Liver (tissue), 8 donors: ENCODE measurements at regions not wholly inside any gene's neighbourhood (a gene's known extent, or its start where the extent isn't known, plus 50 kb on each side); places are given as distances from the start of the nearest gene placed in this dataset.

Source experiments
- DNase-seq: peaks from one replicate; pipeline ENCODE4 v3.0.0-alpha.2; 2017; ENCODE audit warnings: low spot score
- H3K27ac ChIP-seq, 2 donors: one replicate each; pipeline ENCODE4 v1.7.0; 2013; ENCODE audit warnings: inconsistent platforms in 2 of 2, low read length in 2 of 2, control low read depth in 1 of 2, low read depth in 1 of 2, mild to moderate bottlenecking in 1 of 2
- H3K27me3 ChIP-seq, 4 donors: one replicate each; pipeline versions ENCODE4 v1.6.1 to v1.7.0; 2013; ENCODE audit warnings: low read length in 3 of 4, inconsistent platforms in 1 of 4, mild to moderate bottlenecking in 1 of 4, moderate library complexity in 1 of 4; ENCODE audit not compliant: control insufficient read depth in 4 of 4, insufficient read depth in 4 of 4
- H3K36me3 ChIP-seq, 4 donors: one replicate each; pipeline versions ENCODE4 v1.6.1 to v1.7.0; 2013; ENCODE audit warnings: low read length in 3 of 4, mild to moderate bottlenecking in 3 of 4, low read depth in 1 of 4, moderate library complexity in 1 of 4; ENCODE audit not compliant: control insufficient read depth in 4 of 4, insufficient read depth in 3 of 4
- H3K4me1 ChIP-seq, 4 donors: one replicate each; pipeline versions ENCODE4 v1.6.1 to v1.7.0; 2013; ENCODE audit warnings: low read length in 3 of 4, mild to moderate bottlenecking in 3 of 4, moderate library complexity in 1 of 4; ENCODE audit not compliant: control insufficient read depth in 4 of 4, insufficient read depth in 4 of 4
- H3K4me3 ChIP-seq, 3 donors: one replicate each; pipeline versions ENCODE4 v1.6.1 to v1.7.0; 2013; ENCODE audit warnings: low read length in 3 of 3, control low read depth in 1 of 3, low read depth in 1 of 3, mild to moderate bottlenecking in 1 of 3
- H3K9ac ChIP-seq, 2 donors: one replicate each; pipeline ENCODE4 v1.7.0; 2013; ENCODE audit warnings: low read length in 2 of 2, mild to moderate bottlenecking in 2 of 2, moderate library complexity in 2 of 2, control low read depth in 1 of 2, low read depth in 1 of 2
- H3K9me3 ChIP-seq, 4 donors: one replicate each; pipeline versions ENCODE4 v1.6.1 to v1.7.0; 2013; ENCODE audit warnings: low read length in 3 of 4; ENCODE audit not compliant: control insufficient read depth in 4 of 4
- ATF3 ChIP-seq: IDR thresholded peaks from 2 replicates; pipeline ENCODE4 v1.6.1; 2016; ENCODE audit warnings: antibody characterized with exemption
- CTCF ChIP-seq: fragments of 150-350 bp; IDR thresholded peaks from 2 replicates; pipeline ENCODE4 v1.5.1; 2017; ENCODE audit warnings: improper control_type of control experiment, low read depth, low read length; ENCODE audit not compliant: missing input control
- FOXA1 ChIP-seq: IDR thresholded peaks from 2 replicates; pipeline ENCODE4 v1.6.1; 2016; ENCODE audit warnings: antibody characterized with exemption
- FOXA2 ChIP-seq: IDR thresholded peaks from 2 replicates; pipeline ENCODE4 v1.6.1; 2016; ENCODE audit warnings: antibody characterized with exemption
- HNF4A ChIP-seq, 2 donors: conservative IDR thresholded peaks; 2 replicates each; pipeline ENCODE4 v1.6.1; 2016; ENCODE audit warnings: antibody characterized with exemption in 2 of 2, mild to moderate bottlenecking in 2 of 2
- HNF4G ChIP-seq: IDR thresholded peaks from 2 replicates; pipeline ENCODE4 v1.6.1; 2016; ENCODE audit warnings: antibody characterized with exemption
- MAX ChIP-seq: IDR thresholded peaks from 2 replicates; pipeline ENCODE4 v1.6.1; 2016; ENCODE audit warnings: antibody characterized with exemption
- RAD21 ChIP-seq, 2 donors: IDR thresholded peaks; 2 replicates each; pipeline ENCODE4 v1.6.1; 2016; ENCODE audit warnings: antibody characterized with exemption in 2 of 2, mild to moderate bottlenecking in 2 of 2
- RXRA ChIP-seq, 2 donors: IDR thresholded peaks; 2 replicates each; pipeline ENCODE4 v1.6.1; 2017 to 2018; ENCODE audit warnings: antibody characterized with exemption in 2 of 2, mild to moderate bottlenecking in 1 of 2
- SP1 ChIP-seq: IDR thresholded peaks from 2 replicates; pipeline ENCODE4 v1.6.1; 2018; ENCODE audit warnings: antibody characterized with exemption, mild to moderate bottlenecking
- TAF1 ChIP-seq: conservative IDR thresholded peaks from 2 replicates; pipeline ENCODE4 v1.6.1; 2016; ENCODE audit warnings: antibody characterized with exemption, mild to moderate bottlenecking
- WGBS: extraction: QIAGEN DNeasy Blood & Tissue Kit; methylation state at CpG from one replicate; pipeline ENCODE4 v1.1.7; 2013; 5-methylcytosine and 5-hydroxymethylcytosine counted together
- TF ChIP-seq, protein P1 (sequence below): IDR thresholded peaks from 2 replicates; pipeline ENCODE4 v1.6.1; 2016; ENCODE audit warnings: antibody characterized with exemption, mild to moderate bottlenecking
- donor health status: healthy.
- donor health status: healthy.
- donor health status: healthy.
- donor health status: healthy.
- donor health status: healthy.

- TF ChIP-seq, protein P1, sequence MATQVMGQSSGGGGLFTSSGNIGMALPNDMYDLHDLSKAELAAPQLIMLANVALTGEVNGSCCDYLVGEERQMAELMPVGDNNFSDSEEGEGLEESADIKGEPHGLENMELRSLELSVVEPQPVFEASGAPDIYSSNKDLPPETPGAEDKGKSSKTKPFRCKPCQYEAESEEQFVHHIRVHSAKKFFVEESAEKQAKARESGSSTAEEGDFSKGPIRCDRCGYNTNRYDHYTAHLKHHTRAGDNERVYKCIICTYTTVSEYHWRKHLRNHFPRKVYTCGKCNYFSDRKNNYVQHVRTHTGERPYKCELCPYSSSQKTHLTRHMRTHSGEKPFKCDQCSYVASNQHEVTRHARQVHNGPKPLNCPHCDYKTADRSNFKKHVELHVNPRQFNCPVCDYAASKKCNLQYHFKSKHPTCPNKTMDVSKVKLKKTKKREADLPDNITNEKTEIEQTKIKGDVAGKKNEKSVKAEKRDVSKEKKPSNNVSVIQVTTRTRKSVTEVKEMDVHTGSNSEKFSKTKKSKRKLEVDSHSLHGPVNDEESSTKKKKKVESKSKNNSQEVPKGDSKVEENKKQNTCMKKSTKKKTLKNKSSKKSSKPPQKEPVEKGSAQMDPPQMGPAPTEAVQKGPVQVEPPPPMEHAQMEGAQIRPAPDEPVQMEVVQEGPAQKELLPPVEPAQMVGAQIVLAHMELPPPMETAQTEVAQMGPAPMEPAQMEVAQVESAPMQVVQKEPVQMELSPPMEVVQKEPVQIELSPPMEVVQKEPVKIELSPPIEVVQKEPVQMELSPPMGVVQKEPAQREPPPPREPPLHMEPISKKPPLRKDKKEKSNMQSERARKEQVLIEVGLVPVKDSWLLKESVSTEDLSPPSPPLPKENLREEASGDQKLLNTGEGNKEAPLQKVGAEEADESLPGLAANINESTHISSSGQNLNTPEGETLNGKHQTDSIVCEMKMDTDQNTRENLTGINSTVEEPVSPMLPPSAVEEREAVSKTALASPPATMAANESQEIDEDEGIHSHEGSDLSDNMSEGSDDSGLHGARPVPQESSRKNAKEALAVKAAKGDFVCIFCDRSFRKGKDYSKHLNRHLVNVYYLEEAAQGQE = no peak
- TF ChIP-seq HNF4G (no peak), TAF1 (no peak), SP1 (no peak), RXRA (IDR thresholded peaks at IDR 0.05) (no peak), ATF3 (no peak), FOXA2 (no peak), HNF4A (conservative IDR thresholded peaks at IDR 0.05) (no peak)
Measured at GRCh38 chr17:73695035-73695738, 50.9 kb upstream of the SDK2 start (continued).

DNA sequence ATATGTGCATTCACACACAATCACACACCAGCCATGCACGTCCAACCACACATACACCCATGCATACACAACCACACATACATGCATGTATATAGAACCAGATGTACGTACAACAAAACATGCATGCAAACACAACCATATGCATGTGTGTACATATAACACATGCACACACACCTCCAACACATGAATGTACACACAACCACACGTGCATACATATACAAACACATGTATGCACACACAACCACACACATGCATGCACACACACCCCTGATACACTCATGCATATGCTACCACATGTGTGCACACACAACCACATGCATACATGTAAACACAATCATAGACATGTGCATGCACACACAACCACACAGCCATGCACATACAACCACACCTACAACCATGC, 52.0 kb upstream of the SDK2 start:
- H3K36me3 ChIP-seq = no peaks in the 10 kb centered on the region
- H3K27ac ChIP-seq = no peak overlapping the region
- H3K9ac ChIP-seq = no peak overlapping the region
- peaks cover 0 to 3% (median 0%) of the 10 kb centered on the region in 4 donors for H3K4me1 ChIP-seq
- no peak overlapping the region for H3K4me3 ChIP-seq
- DNase-seq = no peak
- TF ChIP-seq CTCF = no peak
- no peak for TF ChIP-seq MAX
- peaks cover 0 to 5% (median 0%) of the 10 kb centered on the region in 4 donors for H3K27me3 ChIP-seq
- 90% methylated on average over 3 of the region's 3 CpGs for WGBS
- no peaks in the 10 kb centered on the region for H3K9me3 ChIP-seq

GRCh38 chr17:73697872-73698271, 53.6 kb upstream of the SDK2 start:
- H3K4me3 ChIP-seq = no peak overlapping the region
- H3K27me3 ChIP-seq = peaks cover 0 to 5% (median 0%) of the 10 kb centered on the region in 4 donors
- WGBS = 28% methylated on average over 5 of the region's 5 CpGs
- H3K36me3 ChIP-seq = no peaks in the 10 kb centered on the region
- TF ChIP-seq TAF1 = no peak
- peak; percentile 28 for TF ChIP-seq CTCF
- peak; percentile 54 to 64 for TF ChIP-seq HNF4A (conservative IDR thresholded peaks at IDR 0.05)
- TF ChIP-seq RAD21 (IDR thresholded peaks at IDR 0.05) = peak; percentile 27 to 46
- peak; percentile 25 for TF ChIP-seq SP1
- peak in 1 of 2 donors; percentile 52 for TF ChIP-seq RXRA (IDR thresholded peaks at IDR 0.05)
- no peak for TF ChIP-seq FOXA1
- no peaks in the 10 kb centered on the region for H3K9me3 ChIP-seq
- no peak overlapping the region for H3K9ac ChIP-seq
- no peak for DNase-seq
- H3K4me1 ChIP-seq = peaks cover 0 to 3% (median 0%) of the 10 kb centered on the region in 4 donors
- no peak overlapping the region for H3K27ac ChIP-seq
